Liver (tissue), 8 donors: ENCODE measurements at regions not wholly inside any gene's neighbourhood (a gene's known extent, or its start where the extent isn't known, plus 50 kb on each side); places are given as distances from the start of the nearest gene placed in this dataset.
"Not testable (repeated sequence)": the region's sequence is repeated elsewhere in the genome, so short reads cannot be mapped to it uniquely, and the experiment has no call there.

Experiments
- DNase-seq: peaks from one replicate; pipeline ENCODE4 v3.0.0-alpha.2; 2017; ENCODE audit warnings: low spot score
- H3K27ac ChIP-seq, 2 donors: one replicate each; pipeline ENCODE4 v1.7.0; 2013; ENCODE audit warnings: inconsistent platforms in 2 of 2, low read length in 2 of 2, control low read depth in 1 of 2, low read depth in 1 of 2, mild to moderate bottlenecking in 1 of 2
- H3K27me3 ChIP-seq, 4 donors: one replicate each; pipeline versions ENCODE4 v1.6.1 to v1.7.0; 2013; ENCODE audit warnings: low read length in 3 of 4, inconsistent platforms in 1 of 4, mild to moderate bottlenecking in 1 of 4, moderate library complexity in 1 of 4; ENCODE audit not compliant: control insufficient read depth in 4 of 4, insufficient read depth in 4 of 4
- H3K36me3 ChIP-seq, 4 donors: one replicate each; pipeline versions ENCODE4 v1.6.1 to v1.7.0; 2013; ENCODE audit warnings: low read length in 3 of 4, mild to moderate bottlenecking in 3 of 4, low read depth in 1 of 4, moderate library complexity in 1 of 4; ENCODE audit not compliant: control insufficient read depth in 4 of 4, insufficient read depth in 3 of 4
- H3K4me1 ChIP-seq, 4 donors: one replicate each; pipeline versions ENCODE4 v1.6.1 to v1.7.0; 2013; ENCODE audit warnings: low read length in 3 of 4, mild to moderate bottlenecking in 3 of 4, moderate library complexity in 1 of 4; ENCODE audit not compliant: control insufficient read depth in 4 of 4, insufficient read depth in 4 of 4
- H3K4me3 ChIP-seq, 3 donors: one replicate each; pipeline versions ENCODE4 v1.6.1 to v1.7.0; 2013; ENCODE audit warnings: low read length in 3 of 3, control low read depth in 1 of 3, low read depth in 1 of 3, mild to moderate bottlenecking in 1 of 3
- H3K9ac ChIP-seq, 2 donors: one replicate each; pipeline ENCODE4 v1.7.0; 2013; ENCODE audit warnings: low read length in 2 of 2, mild to moderate bottlenecking in 2 of 2, moderate library complexity in 2 of 2, control low read depth in 1 of 2, low read depth in 1 of 2
- H3K9me3 ChIP-seq, 4 donors: one replicate each; pipeline versions ENCODE4 v1.6.1 to v1.7.0; 2013; ENCODE audit warnings: low read length in 3 of 4; ENCODE audit not compliant: control insufficient read depth in 4 of 4
- FOXA1 ChIP-seq: IDR thresholded peaks from 2 replicates; pipeline ENCODE4 v1.6.1; 2016; ENCODE audit warnings: antibody characterized with exemption
- FOXA2 ChIP-seq: IDR thresholded peaks from 2 replicates; pipeline ENCODE4 v1.6.1; 2016; ENCODE audit warnings: antibody characterized with exemption
- GABPA ChIP-seq, 2 donors: IDR thresholded peaks in 1 of 2; conservative IDR thresholded peaks in 1 of 2; 2 replicates each; pipeline ENCODE4 v1.6.1; 2016; ENCODE audit warnings: antibody characterized with exemption in 2 of 2, mild to moderate bottlenecking in 1 of 2, moderate library complexity in 1 of 2
- HNF4A ChIP-seq, 2 donors: conservative IDR thresholded peaks; 2 replicates each; pipeline ENCODE4 v1.6.1; 2016; ENCODE audit warnings: antibody characterized with exemption in 2 of 2, mild to moderate bottlenecking in 2 of 2
- HNF4G ChIP-seq: IDR thresholded peaks from 2 replicates; pipeline ENCODE4 v1.6.1; 2016; ENCODE audit warnings: antibody characterized with exemption
- JUND ChIP-seq, 2 donors: IDR thresholded peaks; 2 replicates each; pipeline ENCODE4 v1.6.1; 2016; ENCODE audit warnings: antibody characterized with exemption in 2 of 2
- NR2F2 ChIP-seq: IDR thresholded peaks from 2 replicates; pipeline ENCODE4 v1.6.1; 2016; ENCODE audit warnings: antibody characterized with exemption
- RAD21 ChIP-seq, 2 donors: IDR thresholded peaks; 2 replicates each; pipeline ENCODE4 v1.6.1; 2016; ENCODE audit warnings: antibody characterized with exemption in 2 of 2, mild to moderate bottlenecking in 2 of 2
- RXRA ChIP-seq, 2 donors: IDR thresholded peaks; 2 replicates each; pipeline ENCODE4 v1.6.1; 2017 to 2018; ENCODE audit warnings: antibody characterized with exemption in 2 of 2, mild to moderate bottlenecking in 1 of 2
- TAF1 ChIP-seq: conservative IDR thresholded peaks from 2 replicates; pipeline ENCODE4 v1.6.1; 2016; ENCODE audit warnings: antibody characterized with exemption, mild to moderate bottlenecking
- YY1 ChIP-seq: IDR thresholded peaks from 2 replicates; pipeline ENCODE4 v1.6.1; 2016; ENCODE audit warnings: antibody characterized with exemption, mild to moderate bottlenecking
- WGBS: extraction: QIAGEN DNeasy Blood & Tissue Kit; methylation state at CpG from one replicate; pipeline ENCODE4 v1.1.7; 2013; 5-methylcytosine and 5-hydroxymethylcytosine counted together
- TF ChIP-seq, protein P1 (sequence below): IDR thresholded peaks from 2 replicates; pipeline ENCODE4 v1.6.1; 2016; ENCODE audit warnings: antibody characterized with exemption
- TF ChIP-seq, protein P2 (sequence below): IDR thresholded peaks from 2 replicates; pipeline ENCODE4 v1.6.1; 2016; ENCODE audit warnings: antibody characterized with exemption, mild to moderate bottlenecking
- TF ChIP-seq, protein P3 (sequence below): fragments of 150-350 bp; IDR thresholded peaks from 2 replicates; pipeline ENCODE4 v1.5.1; 2017; ENCODE audit warnings: improper control_type of control experiment, low read depth, low read length; ENCODE audit not compliant: missing input control
- TF ChIP-seq, protein P4 (sequence below): IDR thresholded peaks from 2 replicates; pipeline ENCODE4 v1.6.1; 2016; ENCODE audit warnings: antibody characterized with exemption
- donor health status: healthy.
- donor health status: healthy.
- donor health status: healthy.
- donor health status: healthy.
- donor health status: healthy.

DNA sequence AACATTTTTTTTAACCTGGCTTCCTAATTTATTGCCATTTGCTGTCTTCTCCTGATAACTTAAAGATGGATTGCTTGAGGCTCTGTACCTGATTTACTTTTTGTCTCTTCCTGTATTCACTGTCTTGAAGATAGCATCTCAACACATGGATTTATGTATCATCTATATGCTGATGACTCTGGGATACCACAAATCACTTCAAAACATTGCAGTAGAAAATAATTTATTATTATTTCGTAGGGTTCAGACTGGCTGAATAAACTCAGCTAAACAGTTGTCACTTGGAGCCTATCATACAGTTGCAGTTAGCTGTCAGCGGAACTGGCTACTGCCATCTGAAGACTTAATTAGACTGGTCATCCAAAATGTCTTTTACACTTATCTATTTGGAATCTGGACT is 1025.2 kb upstream of the CDH18 start:
- Histone ChIP-seq H3K4me3 (no peak overlapping the region), H3K27me3 (no peaks in the 10 kb centered on the region), H3K9ac (no peak overlapping the region), H3K36me3 (no peaks in the 10 kb centered on the region), H3K27ac (no peak overlapping the region), H3K4me1 (no peaks in the 10 kb centered on the region), H3K9me3 (no peaks in the 10 kb centered on the region)
- TF ChIP-seq FOXA1, result no peak
- no peak for TF ChIP-seq JUND (IDR thresholded peaks at IDR 0.05)
- no peak for TF ChIP-seq GABPA (IDR thresholded peaks at IDR 0.05 in 1 of 2, conservative IDR thresholded peaks at IDR 0.05 in 1 of 2)
- TF ChIP-seq, protein P1, sequence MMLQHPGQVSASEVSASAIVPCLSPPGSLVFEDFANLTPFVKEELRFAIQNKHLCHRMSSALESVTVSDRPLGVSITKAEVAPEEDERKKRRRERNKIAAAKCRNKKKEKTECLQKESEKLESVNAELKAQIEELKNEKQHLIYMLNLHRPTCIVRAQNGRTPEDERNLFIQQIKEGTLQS, result no peak
- TF ChIP-seq YY1, result no peak
- TF ChIP-seq HNF4G, result no peak
- TF ChIP-seq RXRA (IDR thresholded peaks at IDR 0.05), result no peak
- TF ChIP-seq, protein P2, sequence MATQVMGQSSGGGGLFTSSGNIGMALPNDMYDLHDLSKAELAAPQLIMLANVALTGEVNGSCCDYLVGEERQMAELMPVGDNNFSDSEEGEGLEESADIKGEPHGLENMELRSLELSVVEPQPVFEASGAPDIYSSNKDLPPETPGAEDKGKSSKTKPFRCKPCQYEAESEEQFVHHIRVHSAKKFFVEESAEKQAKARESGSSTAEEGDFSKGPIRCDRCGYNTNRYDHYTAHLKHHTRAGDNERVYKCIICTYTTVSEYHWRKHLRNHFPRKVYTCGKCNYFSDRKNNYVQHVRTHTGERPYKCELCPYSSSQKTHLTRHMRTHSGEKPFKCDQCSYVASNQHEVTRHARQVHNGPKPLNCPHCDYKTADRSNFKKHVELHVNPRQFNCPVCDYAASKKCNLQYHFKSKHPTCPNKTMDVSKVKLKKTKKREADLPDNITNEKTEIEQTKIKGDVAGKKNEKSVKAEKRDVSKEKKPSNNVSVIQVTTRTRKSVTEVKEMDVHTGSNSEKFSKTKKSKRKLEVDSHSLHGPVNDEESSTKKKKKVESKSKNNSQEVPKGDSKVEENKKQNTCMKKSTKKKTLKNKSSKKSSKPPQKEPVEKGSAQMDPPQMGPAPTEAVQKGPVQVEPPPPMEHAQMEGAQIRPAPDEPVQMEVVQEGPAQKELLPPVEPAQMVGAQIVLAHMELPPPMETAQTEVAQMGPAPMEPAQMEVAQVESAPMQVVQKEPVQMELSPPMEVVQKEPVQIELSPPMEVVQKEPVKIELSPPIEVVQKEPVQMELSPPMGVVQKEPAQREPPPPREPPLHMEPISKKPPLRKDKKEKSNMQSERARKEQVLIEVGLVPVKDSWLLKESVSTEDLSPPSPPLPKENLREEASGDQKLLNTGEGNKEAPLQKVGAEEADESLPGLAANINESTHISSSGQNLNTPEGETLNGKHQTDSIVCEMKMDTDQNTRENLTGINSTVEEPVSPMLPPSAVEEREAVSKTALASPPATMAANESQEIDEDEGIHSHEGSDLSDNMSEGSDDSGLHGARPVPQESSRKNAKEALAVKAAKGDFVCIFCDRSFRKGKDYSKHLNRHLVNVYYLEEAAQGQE, result no peak
- DNase-seq, result no peak
- 45% methylated on average over 2 of the region's 2 CpGs for WGBS

DNA sequence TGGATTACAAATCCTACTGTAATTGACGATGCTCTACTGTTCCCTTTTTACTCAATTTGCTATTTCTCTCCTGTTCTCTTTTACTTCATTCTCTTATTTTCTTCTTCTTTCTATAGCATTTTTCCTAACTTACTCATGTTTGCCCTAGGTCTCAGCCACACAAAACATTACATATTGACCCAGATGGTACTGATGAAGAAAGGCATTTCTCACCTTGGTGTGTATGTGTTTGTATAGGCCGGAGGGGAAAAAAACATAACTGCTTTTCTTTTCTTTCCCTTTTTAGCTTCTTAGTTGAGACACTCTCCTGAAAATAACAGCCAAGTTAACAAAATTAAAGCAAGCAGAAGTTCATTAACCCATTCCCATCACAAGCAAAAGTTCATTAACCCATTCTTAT is 1019.8 kb upstream of the CDH18 start:
- no peak for DNase-seq
- no peaks in the 10 kb centered on the region for H3K27me3 ChIP-seq
- H3K4me1 ChIP-seq, result no peaks in the 10 kb centered on the region
- H3K27ac ChIP-seq, result no peak overlapping the region
- H3K9ac ChIP-seq, result no peak overlapping the region
- no peaks in the 10 kb centered on the region for H3K9me3 ChIP-seq
- no peak overlapping the region for H3K4me3 ChIP-seq
- no peaks in the 10 kb centered on the region for H3K36me3 ChIP-seq
- TF ChIP-seq, protein P3, sequence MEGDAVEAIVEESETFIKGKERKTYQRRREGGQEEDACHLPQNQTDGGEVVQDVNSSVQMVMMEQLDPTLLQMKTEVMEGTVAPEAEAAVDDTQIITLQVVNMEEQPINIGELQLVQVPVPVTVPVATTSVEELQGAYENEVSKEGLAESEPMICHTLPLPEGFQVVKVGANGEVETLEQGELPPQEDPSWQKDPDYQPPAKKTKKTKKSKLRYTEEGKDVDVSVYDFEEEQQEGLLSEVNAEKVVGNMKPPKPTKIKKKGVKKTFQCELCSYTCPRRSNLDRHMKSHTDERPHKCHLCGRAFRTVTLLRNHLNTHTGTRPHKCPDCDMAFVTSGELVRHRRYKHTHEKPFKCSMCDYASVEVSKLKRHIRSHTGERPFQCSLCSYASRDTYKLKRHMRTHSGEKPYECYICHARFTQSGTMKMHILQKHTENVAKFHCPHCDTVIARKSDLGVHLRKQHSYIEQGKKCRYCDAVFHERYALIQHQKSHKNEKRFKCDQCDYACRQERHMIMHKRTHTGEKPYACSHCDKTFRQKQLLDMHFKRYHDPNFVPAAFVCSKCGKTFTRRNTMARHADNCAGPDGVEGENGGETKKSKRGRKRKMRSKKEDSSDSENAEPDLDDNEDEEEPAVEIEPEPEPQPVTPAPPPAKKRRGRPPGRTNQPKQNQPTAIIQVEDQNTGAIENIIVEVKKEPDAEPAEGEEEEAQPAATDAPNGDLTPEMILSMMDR, result no peak
- TF ChIP-seq RXRA (IDR thresholded peaks at IDR 0.05) (no peak), FOXA2 (no peak), NR2F2 (no peak), YY1 (no peak), HNF4G (no peak), TAF1 (no peak), GABPA (IDR thresholded peaks at IDR 0.05 in 1 of 2, conservative IDR thresholded peaks at IDR 0.05 in 1 of 2) (no peak), RAD21 (IDR thresholded peaks at IDR 0.05) (no peak), HNF4A (conservative IDR thresholded peaks at IDR 0.05) (no peak), JUND (IDR thresholded peaks at IDR 0.05) (no peak)
- TF ChIP-seq, protein P1, result no peak
- TF ChIP-seq, protein P4, sequence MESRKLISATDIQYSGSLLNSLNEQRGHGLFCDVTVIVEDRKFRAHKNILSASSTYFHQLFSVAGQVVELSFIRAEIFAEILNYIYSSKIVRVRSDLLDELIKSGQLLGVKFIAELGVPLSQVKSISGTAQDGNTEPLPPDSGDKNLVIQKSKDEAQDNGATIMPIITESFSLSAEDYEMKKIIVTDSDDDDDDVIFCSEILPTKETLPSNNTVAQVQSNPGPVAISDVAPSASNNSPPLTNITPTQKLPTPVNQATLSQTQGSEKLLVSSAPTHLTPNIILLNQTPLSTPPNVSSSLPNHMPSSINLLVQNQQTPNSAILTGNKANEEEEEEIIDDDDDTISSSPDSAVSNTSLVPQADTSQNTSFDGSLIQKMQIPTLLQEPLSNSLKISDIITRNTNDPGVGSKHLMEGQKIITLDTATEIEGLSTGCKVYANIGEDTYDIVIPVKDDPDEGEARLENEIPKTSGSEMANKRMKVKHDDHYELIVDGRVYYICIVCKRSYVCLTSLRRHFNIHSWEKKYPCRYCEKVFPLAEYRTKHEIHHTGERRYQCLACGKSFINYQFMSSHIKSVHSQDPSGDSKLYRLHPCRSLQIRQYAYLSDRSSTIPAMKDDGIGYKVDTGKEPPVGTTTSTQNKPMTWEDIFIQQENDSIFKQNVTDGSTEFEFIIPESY, result no peak
- WGBS, result 76% methylated on average over 2 of the region's 2 CpGs

DNA sequence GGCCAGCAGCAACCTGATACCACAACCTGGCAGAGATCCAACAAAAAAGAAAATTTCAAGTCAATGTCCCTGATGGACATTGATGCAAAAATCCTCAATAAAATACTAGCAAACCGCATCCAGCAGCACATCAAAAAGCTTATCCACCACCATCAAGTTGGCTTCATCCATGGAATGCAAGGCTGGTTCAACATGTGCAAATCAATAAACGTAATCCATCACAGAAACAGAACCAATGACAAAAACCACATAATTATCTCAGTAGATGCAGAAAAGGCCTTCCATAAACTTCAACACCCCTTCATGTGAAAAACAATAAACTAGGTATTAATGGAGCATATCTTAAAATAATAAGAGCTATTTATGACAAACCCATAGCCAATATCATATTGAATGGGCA is 1000.9 kb upstream of the CDH18 start:
- not testable (repeated sequence) for H3K36me3 ChIP-seq, H3K4me1 ChIP-seq, DNase-seq, H3K4me3 ChIP-seq, H3K9me3 ChIP-seq, H3K27ac ChIP-seq, H3K27me3 ChIP-seq, H3K9ac ChIP-seq
- 72% methylated on average over 2 of the region's 2 CpGs for WGBS
